OCI-LY1 (cell line): ENCODE measurements at regions not wholly inside any gene's neighbourhood (a gene's known extent, or its start where the extent isn't known, plus 50 kb on each side); places are given as distances from the start of the nearest gene placed in this dataset.

Source experiments
- EZH2 ChIP-seq: fragments of 200-600 bp; sonication (generic), shearing (Covaris generic); IDR thresholded peaks from 2 replicates; pipeline ENCODE4 v1.8.0; 2017; ENCODE audit warnings: borderline replicate concordance, mixed run types, mild to moderate bottlenecking, antibody characterized with exemption, low read length, moderate library complexity, mixed read lengths
- TF ChIP-seq, protein P1 (sequence below): fragments of 200-600 bp; sonication (generic), shearing (Covaris generic); IDR thresholded peaks from 2 replicates; pipeline ENCODE4 v1.5.1; 2017; ENCODE audit warnings: mild to moderate bottlenecking, antibody characterized with exemption, low read length, moderate library complexity, mixed read lengths

DNA sequence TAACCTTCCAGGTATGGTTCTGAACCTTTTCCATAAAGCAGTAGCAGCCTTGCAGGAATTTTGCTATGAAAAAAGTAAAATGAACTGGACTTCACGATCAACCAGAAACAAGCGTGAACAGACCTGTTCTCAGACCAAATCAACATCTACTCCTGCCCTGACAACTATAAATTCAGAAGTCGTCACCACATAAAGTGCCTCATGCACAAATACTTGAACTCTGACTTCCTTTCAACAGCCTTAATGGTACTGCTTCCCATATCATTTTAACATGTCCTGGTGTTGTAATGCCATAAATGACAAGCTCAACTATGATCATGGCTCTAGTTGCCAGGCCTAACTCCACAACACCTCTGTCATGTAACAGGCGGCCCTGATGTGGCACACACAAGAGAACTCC, 262.4 kb downstream of the MTX2 start:
- TF ChIP-seq, protein P1, sequence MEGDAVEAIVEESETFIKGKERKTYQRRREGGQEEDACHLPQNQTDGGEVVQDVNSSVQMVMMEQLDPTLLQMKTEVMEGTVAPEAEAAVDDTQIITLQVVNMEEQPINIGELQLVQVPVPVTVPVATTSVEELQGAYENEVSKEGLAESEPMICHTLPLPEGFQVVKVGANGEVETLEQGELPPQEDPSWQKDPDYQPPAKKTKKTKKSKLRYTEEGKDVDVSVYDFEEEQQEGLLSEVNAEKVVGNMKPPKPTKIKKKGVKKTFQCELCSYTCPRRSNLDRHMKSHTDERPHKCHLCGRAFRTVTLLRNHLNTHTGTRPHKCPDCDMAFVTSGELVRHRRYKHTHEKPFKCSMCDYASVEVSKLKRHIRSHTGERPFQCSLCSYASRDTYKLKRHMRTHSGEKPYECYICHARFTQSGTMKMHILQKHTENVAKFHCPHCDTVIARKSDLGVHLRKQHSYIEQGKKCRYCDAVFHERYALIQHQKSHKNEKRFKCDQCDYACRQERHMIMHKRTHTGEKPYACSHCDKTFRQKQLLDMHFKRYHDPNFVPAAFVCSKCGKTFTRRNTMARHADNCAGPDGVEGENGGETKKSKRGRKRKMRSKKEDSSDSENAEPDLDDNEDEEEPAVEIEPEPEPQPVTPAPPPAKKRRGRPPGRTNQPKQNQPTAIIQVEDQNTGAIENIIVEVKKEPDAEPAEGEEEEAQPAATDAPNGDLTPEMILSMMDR, result no peak
- no peak for TF ChIP-seq EZH2
